CMK (cell line): ENCODE measurements at regions not wholly inside any gene's neighbourhood (a gene's known extent, or its start where the extent isn't known, plus 50 kb on each side); places are given as distances from the start of the nearest gene placed in this dataset.

Experiments
- DNase-seq: peaks from one replicate; pipeline ENCODE4 v3.0.0-alpha.2; 2010; ENCODE audit warnings: low read depth

DNA sequence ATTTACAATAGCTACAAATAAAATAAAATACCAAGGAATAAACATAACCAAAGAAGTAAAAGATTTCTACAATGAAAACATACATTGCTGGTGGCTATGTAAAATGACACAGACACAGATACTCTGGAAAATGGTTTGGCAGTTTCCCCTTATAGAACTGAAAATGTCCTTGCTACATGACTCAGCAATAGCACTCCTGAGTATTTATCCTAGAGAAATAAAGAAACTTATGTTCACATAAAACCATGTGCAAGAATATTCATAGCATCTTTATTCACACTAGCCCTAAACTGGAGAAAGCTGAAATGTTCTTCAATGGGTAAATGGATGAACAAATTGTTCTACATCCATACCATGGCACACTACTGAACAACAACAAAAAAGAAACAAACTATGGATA is 100.2 kb upstream of the RFC3 start:
- DNase-seq = no peak

DNA sequence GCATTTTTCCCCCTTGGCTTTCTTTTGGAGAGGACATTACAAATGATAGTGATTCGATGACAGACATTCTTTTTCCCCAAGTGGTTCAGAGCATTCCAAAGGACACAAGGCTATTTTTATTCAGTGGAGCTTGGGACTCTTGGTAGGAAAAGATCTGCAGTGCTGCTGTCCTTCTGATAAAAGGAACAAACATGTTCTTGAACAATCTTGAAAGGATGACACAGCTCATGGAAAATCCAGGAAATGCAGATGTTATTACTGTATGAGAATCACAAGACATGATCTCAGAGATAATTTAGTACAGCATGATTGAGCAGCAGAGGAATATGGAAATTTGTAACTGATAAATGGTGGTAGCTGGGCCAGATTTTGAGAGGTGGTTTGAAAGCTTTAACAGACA is 96.2 kb upstream of the RFC3 start:
- no peak for DNase-seq

GRCh38 chr13:33722216-33722915 is 95.6 kb upstream of the RFC3 start:
- DNase-seq = no peak

GRCh38 chr13:33723365-33723764 is 94.6 kb upstream of the RFC3 start:
- no peak for DNase-seq

DNA sequence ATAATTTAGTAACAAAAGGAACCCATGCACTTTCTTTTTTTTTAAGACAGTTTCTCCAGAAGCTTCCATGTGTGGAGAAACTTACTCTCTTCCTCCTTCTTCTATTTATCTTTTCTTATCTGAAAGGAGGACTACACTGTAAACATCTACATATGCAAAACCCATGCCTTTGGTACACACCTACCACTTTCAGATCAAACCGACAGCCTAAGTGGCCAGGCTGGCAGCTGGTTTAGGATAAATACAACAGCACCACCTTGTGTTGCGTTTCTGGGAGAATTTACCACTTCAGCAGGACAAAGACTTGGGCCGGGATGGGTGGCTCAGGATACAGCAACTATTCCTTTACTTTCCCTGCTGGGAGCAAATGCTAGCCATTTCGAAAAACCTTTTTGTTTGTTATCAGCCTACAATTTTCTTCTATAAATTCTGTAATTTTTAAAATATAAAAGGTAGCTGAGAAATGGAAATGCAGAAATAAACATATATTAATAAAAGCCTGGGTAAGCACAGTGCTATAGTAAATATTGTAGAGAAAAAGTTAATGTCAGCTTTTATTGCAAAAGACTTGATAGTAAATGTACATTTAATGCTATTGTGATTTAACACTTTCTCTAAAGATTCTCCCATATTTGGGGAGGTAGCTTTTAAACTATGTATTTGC is 94.0 kb upstream of the RFC3 start:
- DNase-seq = no peak

DNA sequence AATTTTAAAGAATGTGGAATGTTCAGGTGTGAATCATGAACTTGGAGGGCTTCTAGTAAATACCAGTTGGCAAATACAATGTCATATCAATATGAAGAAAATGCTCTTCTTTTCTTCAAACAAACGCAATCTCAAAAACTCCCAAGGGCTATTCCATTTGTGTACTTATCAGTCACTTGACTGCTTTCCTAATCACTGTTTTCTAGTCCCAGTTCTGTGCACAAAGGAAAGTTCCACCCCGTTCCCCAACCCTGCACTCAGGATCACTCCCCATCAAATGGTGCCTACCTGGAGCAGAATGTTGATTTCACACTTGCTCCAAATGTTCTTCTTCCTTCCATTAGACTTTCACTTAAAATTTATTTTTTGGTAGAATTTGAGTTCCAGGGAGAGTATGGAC is 92.6 kb upstream of the RFC3 start:
- no peak for DNase-seq

DNA sequence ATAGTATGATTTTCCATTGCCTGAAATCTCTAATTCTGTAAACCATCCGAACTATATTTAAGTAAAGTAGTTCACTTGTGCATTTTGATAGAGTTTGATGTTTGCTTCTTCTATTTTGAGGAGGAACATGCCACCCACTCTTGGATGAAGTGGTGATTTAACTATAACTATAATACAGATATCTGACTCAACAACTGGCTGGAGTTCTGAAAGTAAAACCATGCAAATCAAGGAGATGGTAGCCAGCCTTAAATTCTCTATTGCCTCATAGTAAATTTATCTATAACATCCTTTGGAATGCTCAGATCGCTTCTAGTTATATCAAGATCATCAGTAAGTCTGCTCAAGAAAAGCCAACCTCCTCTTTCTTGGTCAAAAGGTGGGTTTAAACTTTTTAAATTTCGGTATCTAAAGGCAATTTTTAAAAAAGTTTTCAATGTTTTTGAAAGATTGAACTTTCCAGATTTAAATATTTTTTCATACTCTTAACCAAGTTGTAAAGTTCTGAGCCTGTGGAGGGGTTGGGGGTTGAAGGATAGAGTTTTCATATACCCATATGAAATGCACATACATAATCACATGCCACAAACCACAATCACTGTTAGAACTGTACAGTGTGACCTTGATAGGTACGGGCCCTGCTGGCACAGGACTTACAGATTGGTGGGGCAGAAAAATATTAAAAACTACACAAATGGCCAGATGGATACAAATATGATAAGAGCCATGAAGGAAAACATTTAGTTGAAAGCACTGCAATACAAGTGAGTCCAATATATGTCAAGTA is 90.5 kb upstream of the RFC3 start:
- no peak for DNase-seq

GRCh38 chr13:33728271-33729037 is 89.5 kb upstream of the RFC3 start:
- no peak for DNase-seq

DNA sequence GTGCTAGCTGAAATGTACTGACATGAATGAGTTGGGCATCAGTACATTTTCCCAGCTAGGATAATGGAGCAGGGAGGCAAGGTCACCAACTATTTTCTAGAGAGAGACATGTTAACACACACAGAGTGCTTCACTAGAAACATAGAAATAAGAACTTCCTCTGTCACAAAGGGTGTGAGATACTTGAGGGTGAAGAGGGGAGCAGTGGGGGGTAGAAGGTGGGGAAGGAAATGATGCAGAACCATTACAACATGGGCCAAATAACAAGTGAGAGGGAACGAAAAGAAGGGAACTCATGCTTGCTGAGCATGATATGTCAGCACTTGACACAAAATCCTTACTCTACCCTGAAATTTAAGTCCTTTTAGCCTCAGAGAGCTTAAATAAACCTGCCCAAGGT is 87.8 kb upstream of the RFC3 start:
- no peak for DNase-seq

DNA sequence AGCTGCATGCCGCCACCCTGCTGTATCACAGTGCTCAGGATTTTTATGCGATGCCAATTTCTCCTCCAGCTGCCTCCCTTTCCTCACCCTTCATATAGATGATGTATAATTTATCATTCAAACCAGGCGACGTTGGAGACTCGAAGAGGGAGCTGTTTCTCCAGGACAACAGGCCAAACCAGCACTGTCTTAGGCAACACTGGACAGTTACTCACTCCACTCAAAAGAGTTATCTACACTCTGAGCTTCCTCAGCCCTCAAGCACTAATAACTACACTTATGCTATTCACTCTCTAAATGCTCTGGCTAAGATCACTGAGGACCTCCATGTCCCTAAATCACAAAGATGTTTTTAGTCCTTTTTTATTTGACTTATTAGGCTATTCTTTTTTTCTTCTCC is 87.3 kb upstream of the RFC3 start:
- DNase-seq = no peak

DNA sequence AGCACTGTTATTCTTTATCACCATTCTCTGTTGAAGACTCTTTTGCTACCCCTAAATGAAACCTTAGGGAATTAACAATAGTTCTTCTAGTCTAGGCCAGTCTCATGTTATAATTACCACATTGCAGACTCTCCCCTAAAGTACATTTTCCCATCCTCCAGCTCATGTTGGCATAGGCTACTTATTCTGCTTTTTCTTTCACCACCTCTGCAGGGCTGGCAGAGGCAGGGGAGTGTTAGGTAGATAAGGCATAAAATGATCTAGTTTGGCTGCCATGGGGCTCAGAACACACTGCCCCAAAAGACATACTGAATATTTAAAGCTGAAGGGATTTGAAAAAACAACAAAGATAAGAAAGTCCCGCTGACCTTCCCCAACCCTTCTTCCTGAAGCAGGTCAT is 82.7 kb upstream of the RFC3 start:
- DNase-seq = no peak

GRCh38 chr13:33739254-33739653 is 78.7 kb upstream of the RFC3 start:
- no peak for DNase-seq

DNA sequence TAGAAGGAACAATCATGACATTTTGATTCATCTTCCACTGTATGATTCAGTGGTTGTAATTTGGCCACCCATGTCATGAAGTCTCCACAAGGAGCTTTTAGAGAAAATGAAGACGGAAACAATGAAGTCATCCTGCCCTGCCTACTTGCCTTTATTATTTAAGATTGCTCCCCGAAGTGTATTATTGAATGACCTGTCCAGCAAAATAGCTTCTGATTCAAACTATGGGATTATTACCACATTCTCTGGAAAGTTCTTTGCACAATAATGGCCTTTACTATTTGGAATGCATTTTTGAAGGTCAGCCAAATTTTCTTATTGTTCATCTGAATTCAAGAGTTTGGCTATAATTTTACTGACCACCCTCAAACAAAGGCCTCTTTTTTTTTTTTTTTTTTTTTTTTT is 77.8 kb upstream of the RFC3 start:
- no peak for DNase-seq

DNA sequence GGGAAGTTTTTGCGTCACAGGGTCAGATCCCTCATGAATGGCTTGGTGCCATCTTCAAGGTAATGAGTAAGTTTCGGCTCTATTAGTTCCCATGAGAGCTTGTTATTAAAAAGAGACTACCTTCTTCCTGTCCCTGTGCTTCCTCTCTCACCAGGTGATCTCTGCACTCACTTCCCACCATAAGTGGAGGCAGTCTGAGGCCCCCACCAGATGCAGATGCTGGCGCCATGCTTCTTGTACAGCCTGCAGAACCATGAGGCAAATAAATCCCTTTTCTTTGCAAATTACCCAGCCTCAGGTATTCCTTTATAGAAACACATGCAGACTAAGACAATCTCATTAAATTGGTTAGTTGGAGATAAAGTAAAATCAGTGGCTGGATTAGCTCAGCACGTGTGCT is 75.6 kb upstream of the RFC3 start:
- DNase-seq = no peak

GRCh38 chr13:33743438-33744368 is 74.2 kb upstream of the RFC3 start:
- DNase-seq = no peak

GRCh38 chr13:33744589-33745369 is 73.2 kb upstream of the RFC3 start:
- DNase-seq = no peak

- DNase-seq = no peak
These were observed 72.3 kb upstream of the RFC3 start for GRCh38 chr13:33745370-33746324.

DNA sequence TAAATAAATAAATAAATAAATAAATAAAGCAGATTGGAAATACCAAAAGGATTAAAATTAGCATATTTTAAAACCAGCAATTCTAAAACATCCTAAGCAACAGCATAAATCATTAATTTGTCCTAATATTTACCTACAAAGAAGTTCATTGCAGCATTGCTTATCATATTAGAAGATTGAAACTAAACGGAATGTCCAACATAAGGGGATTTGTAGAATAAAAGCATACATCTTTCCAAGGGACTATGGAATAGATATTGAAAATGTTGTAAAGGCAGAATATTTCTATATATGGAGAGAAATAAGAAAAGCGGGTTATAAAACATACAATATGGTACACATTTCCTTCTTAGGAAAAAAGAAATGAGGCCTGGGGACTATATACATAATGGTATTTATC is 71.1 kb upstream of the RFC3 start:
- no peak for DNase-seq

DNA sequence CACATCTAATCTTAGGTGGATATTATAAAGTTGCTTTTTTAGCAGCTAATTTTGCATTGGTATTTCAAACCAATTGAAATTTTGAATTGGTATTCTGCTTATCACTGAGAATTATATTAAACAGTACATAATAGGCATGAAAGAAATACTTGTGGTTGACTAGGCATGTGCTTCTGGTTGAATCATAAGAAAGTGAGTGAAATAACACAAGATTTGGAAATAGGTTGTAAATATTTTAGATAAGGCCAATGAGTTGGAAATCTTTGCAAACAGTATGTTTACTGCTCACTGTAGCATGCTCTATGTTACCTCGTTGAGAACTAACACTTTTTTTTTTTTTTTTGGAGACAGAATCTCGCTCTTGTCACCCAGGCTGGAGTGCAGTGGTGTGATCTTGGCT is 66.8 kb upstream of the RFC3 start:
- no peak for DNase-seq
